ENCODE measurements at regions not wholly inside any gene's neighbourhood (a gene's known extent, or its start where the extent isn't known, plus 50 kb on each side); places are given as distances from the start of the nearest gene placed in this dataset.
"Not testable (repeated sequence)": the region's sequence is repeated elsewhere in the genome, so short reads cannot be mapped to it uniquely, and the experiment has no call there.

DNA sequence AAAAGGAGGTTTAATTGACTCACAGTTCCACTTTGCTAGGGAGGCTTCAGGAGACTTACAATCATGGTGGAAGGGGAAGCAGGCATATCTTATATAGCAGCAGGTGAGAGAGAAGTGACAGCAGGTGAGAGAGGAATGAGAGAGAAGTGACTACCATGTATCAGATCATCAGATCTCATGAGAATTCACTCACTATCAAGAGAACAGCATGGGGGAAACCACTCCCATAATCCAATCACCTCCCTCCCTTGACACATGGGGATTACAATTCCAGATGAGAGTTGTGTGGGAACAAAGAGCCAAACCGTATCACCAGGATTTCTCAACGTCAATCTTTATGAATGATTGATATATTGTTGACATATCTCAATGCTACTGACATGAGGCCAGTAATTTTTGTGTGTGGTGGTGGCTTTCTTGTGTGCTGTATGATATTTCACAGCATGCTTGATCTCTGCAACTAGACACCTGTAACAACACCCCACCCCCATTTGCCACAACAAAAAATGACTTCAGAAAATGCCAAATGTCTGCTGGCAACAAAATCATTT is 1470.9 kb upstream of the SEL1L start:
- POLR2A ChIA-PET = no interaction called here
- H3K79me2 ChIP-seq (ENCODE audit: control insufficient read depth, insufficient read depth, low read length) = no peaks in the 10 kb centered on the region
- peaks cover 2% of the 10 kb centered on the region for H3K9me3 ChIP-seq (replicated peaks; ENCODE audit: control insufficient read depth, insufficient read depth, low read length)
- CTCF ChIA-PET = no interaction called here
- H2AFZ ChIP-seq (ENCODE audit: low read depth, low read length) = no peak overlapping the region
- no peak overlapping the region for H3K9ac ChIP-seq (replicated peaks; ENCODE audit: extremely low read depth, insufficient read depth, low read length)
- H3K27ac ChIP-seq (ENCODE audit: insufficient read depth, low read depth, low read length) = no peak overlapping the region
- no peaks in the 10 kb centered on the region for H3K36me3 ChIP-seq (ENCODE audit: control insufficient read depth in 2 of 2, extremely low read depth in 1 of 2, insufficient read depth in 2 of 2, low read length in 2 of 2)
- FAIRE-seq = no peak
- H3K4me2 ChIP-seq (ENCODE audit: insufficient read depth, low read length) = no peak overlapping the region
- dilution Hi-C loops (cut with MboI; ENCODE audit: extremely low pct_ligation_motif_present, low sequenced_read_pairs) (no loop called here), intact Hi-C loops (cut with micrococcal nuclease) (no loop called here)
- H3K27me3 ChIP-seq (ENCODE audit: control insufficient read depth in 2 of 2, insufficient read depth in 2 of 2, low read length in 2 of 2) = no peaks in the 10 kb centered on the region
- H3K4me1 ChIP-seq (ENCODE audit: control insufficient read depth, extremely low read depth, insufficient read depth, low read length) = no peaks in the 10 kb centered on the region
- H4K20me1 ChIP-seq (replicated peaks; ENCODE audit: control insufficient read depth, extremely low read depth, insufficient read depth, low read length) = no peaks in the 10 kb centered on the region
- no peak for DNase-seq (ENCODE audit: low read depth, low spot score)
- TF ChIP-seq POLR2A (IDR thresholded peaks at IDR 0.05; ENCODE audit: low read depth, low read length) = no peak
- TF ChIP-seq FOS (IDR thresholded peaks at IDR 0.05; ENCODE audit: borderline replicate concordance, insufficient read depth, low read length) = no peak
- TF ChIP-seq JUN (IDR thresholded peaks at IDR 0.05; ENCODE audit: borderline replicate concordance, insufficient read depth, insufficient read length, low read depth) = no peak
- no peak for TF ChIP-seq MAX (IDR thresholded peaks at IDR 0.05; ENCODE audit: insufficient read depth, insufficient read length)
- H3K4me3 ChIP-seq (replicated peaks in 1 of 3; ENCODE audit: insufficient read depth in 1 of 3, low read depth in 1 of 3, low read length in 3 of 3) = no peak overlapping the region
- H3K9me1 ChIP-seq (replicated peaks; ENCODE audit: control insufficient read depth, extremely low read depth, insufficient read depth, low read length) = no peaks in the 10 kb centered on the region
- no TSS peak for BruUV-seq (replicated peaks)

DNA sequence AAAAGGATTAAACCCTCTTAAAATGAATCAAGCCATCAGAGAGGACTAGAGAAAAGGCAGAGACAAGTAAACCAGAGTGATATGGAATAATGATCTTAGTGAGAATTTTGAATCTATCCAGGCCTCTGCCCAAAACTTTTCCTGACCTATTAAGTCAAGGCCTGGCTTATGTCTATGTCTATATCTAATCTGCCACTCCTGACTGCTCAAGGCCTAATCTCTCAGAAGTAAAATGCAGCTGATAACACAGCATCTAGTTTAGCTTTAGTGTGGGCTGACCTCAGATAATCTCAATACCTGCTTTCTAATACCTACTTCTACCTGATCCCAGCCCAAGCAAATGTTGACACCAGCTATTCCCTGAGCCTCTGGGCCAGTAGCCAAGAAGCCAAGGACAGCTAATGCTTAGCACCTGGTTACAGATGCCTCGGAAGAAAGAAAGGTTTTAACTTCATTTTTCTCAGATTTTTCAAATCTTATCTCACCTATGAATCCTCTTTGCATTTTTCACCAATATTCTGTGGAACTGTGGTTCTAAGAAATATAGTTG is 1472.5 kb upstream of the SEL1L start:
- dilution Hi-C loops (cut with MboI; ENCODE audit: extremely low pct_ligation_motif_present, low sequenced_read_pairs) = no loop called here
- Histone ChIP-seq H2AFZ (ENCODE audit: low read depth, low read length) (no peak overlapping the region), H3K9me3 (replicated peaks; ENCODE audit: control insufficient read depth, insufficient read depth, low read length) (peaks cover 2% of the 10 kb centered on the region), H3K4me2 (ENCODE audit: insufficient read depth, low read length) (no peak overlapping the region), H4K20me1 (replicated peaks; ENCODE audit: control insufficient read depth, extremely low read depth, insufficient read depth, low read length) (no peaks in the 10 kb centered on the region), H3K27ac (ENCODE audit: insufficient read depth, low read depth, low read length) (no peak overlapping the region), H3K9me1 (replicated peaks; ENCODE audit: control insufficient read depth, extremely low read depth, insufficient read depth, low read length) (no peaks in the 10 kb centered on the region), H3K27me3 (ENCODE audit: control insufficient read depth in 2 of 2, insufficient read depth in 2 of 2, low read length in 2 of 2) (no peaks in the 10 kb centered on the region), H3K4me1 (ENCODE audit: control insufficient read depth, extremely low read depth, insufficient read depth, low read length) (no peaks in the 10 kb centered on the region), H3K79me2 (ENCODE audit: control insufficient read depth, insufficient read depth, low read length) (no peaks in the 10 kb centered on the region), H3K4me3 (replicated peaks in 1 of 3; ENCODE audit: insufficient read depth in 1 of 3, low read depth in 1 of 3, low read length in 3 of 3) (no peak overlapping the region), H3K36me3 (ENCODE audit: control insufficient read depth in 2 of 2, extremely low read depth in 1 of 2, insufficient read depth in 2 of 2, low read length in 2 of 2) (no peaks in the 10 kb centered on the region), H3K9ac (replicated peaks; ENCODE audit: extremely low read depth, insufficient read depth, low read length) (no peak overlapping the region)
- no peak for DNase-seq (ENCODE audit: low read depth, low spot score)
- intact Hi-C loops (cut with micrococcal nuclease) = no loop called here
- CTCF ChIA-PET = no interaction called here
- FAIRE-seq = no peak
- TF ChIP-seq POLR2A (IDR thresholded peaks at IDR 0.05; ENCODE audit: low read depth, low read length) (no peak), MYC (IDR thresholded peaks at IDR 0.05; ENCODE audit: low read depth, low read length) (no peak)
- BruUV-seq (replicated peaks) = no TSS peak
- POLR2A ChIA-PET = no interaction called here

DNA sequence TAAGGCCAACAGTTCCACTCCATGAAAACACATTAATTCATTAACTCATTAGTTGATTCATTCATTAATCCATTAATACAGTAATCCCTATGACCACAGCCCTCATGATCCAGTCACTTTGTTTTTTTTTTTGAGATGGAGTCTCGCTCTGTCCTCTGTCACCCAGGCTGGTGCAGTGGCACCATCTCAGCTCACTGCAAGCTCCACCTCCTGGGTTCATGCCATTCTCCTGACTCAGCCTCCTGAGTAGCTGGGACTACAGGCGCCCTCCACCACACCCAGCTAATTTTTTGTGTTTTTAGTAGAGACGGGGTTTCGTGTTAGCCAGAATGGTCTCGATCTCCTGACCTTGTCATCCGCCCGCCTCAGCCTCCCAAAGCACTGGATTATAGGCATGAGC is 1473.4 kb upstream of the SEL1L start:
- H3K27ac ChIP-seq (ENCODE audit: insufficient read depth, low read depth, low read length); H3K4me2 ChIP-seq (ENCODE audit: insufficient read depth, low read length); DNase-seq (ENCODE audit: low read depth, low spot score); H3K9me1 ChIP-seq (replicated peaks; ENCODE audit: control insufficient read depth, extremely low read depth, insufficient read depth, low read length); H3K79me2 ChIP-seq (ENCODE audit: control insufficient read depth, insufficient read depth, low read length); CTCF ChIA-PET; dilution Hi-C loops (cut with MboI; ENCODE audit: extremely low pct_ligation_motif_present, low sequenced_read_pairs); H3K9ac ChIP-seq (replicated peaks; ENCODE audit: extremely low read depth, insufficient read depth, low read length); intact Hi-C loops (cut with micrococcal nuclease); POLR2A ChIA-PET; FAIRE-seq; H2AFZ ChIP-seq (ENCODE audit: low read depth, low read length); H4K20me1 ChIP-seq (replicated peaks; ENCODE audit: control insufficient read depth, extremely low read depth, insufficient read depth, low read length); H3K4me1 ChIP-seq (ENCODE audit: control insufficient read depth, extremely low read depth, insufficient read depth, low read length); H3K27me3 ChIP-seq (ENCODE audit: control insufficient read depth in 2 of 2, insufficient read depth in 2 of 2, low read length in 2 of 2); H3K4me3 ChIP-seq (replicated peaks in 1 of 3; ENCODE audit: insufficient read depth in 1 of 3, low read depth in 1 of 3, low read length in 3 of 3); BruUV-seq (replicated peaks); H3K9me3 ChIP-seq (replicated peaks; ENCODE audit: control insufficient read depth, insufficient read depth, low read length); H3K36me3 ChIP-seq (ENCODE audit: control insufficient read depth in 2 of 2, extremely low read depth in 1 of 2, insufficient read depth in 2 of 2, low read length in 2 of 2): not testable (repeated sequence)
